ENCODE measurements at regions not wholly inside any gene's neighbourhood (a gene's known extent, or its start where the extent isn't known, plus 50 kb on each side); places are given as distances from the start of the nearest gene placed in this dataset.

- no peak for DNase-seq
These were observed 631.2 kb upstream of the EPHA7 start for GRCh38 chr6:94050515-94050914.

GRCh38 chr6:94049001-94049400, 629.6 kb upstream of the EPHA7 start:
- DNase-seq, result no peak

- no peak for DNase-seq
These were observed 625.9 kb upstream of the EPHA7 start for GRCh38 chr6:94045099-94045829.

- DNase-seq, result no peak
These were observed 622.8 kb upstream of the EPHA7 start for GRCh38 chr6:94041945-94042709.

- DNase-seq, result no peak
These were observed 616.7 kb upstream of the EPHA7 start for GRCh38 chr6:94036024-94036423.

GRCh38 chr6:94027374-94027773, 608.0 kb upstream of the EPHA7 start:
- no peak for DNase-seq

GRCh38 chr6:94026575-94026974, 607.2 kb upstream of the EPHA7 start:
- DNase-seq, result no peak

- DNase-seq, result no peak
These were observed 586.5 kb upstream of the EPHA7 start for GRCh38 chr6:94005835-94006234.

- DNase-seq, result no peak
These were observed 573.6 kb upstream of the EPHA7 start for GRCh38 chr6:93992976-93993375.

- no peak for DNase-seq
These were observed 570.3 kb upstream of the EPHA7 start for GRCh38 chr6:93989630-93990029.

GRCh38 chr6:93985953-93986352, 566.6 kb upstream of the EPHA7 start:
- no peak for DNase-seq

- no peak for DNase-seq
These were observed 555.8 kb upstream of the EPHA7 start for GRCh38 chr6:93975159-93975558.

- DNase-seq, result no peak
These were observed 555.0 kb upstream of the EPHA7 start for GRCh38 chr6:93974332-93974731.

- no peak for DNase-seq
These were observed 553.4 kb upstream of the EPHA7 start for GRCh38 chr6:93972791-93973190.

- no peak for DNase-seq
These were observed 551.3 kb upstream of the EPHA7 start for GRCh38 chr6:93970684-93971083.

- no peak for DNase-seq
These were observed 548.8 kb upstream of the EPHA7 start for GRCh38 chr6:93968126-93968525.

GRCh38 chr6:93964926-93965325, 545.6 kb upstream of the EPHA7 start:
- DNase-seq, result no peak

GRCh38 chr6:93964321-93964720, 545.0 kb upstream of the EPHA7 start:
- DNase-seq, result no peak

GRCh38 chr6:93962566-93962965, 543.2 kb upstream of the EPHA7 start:
- DNase-seq, result no peak

GRCh38 chr6:93954584-93954983, 535.2 kb upstream of the EPHA7 start:
- DNase-seq, result no peak

GRCh38 chr6:93943661-93944060, 524.3 kb upstream of the EPHA7 start:
- DNase-seq, result no peak

GRCh38 chr6:93940381-93940780, 521.0 kb upstream of the EPHA7 start:
- no peak for DNase-seq

GRCh38 chr6:93932175-93932574, 512.8 kb upstream of the EPHA7 start:
- no peak for DNase-seq

GRCh38 chr6:93927731-93928130, 508.4 kb upstream of the EPHA7 start:
- no peak for DNase-seq

GRCh38 chr6:93919365-93919764, 500.0 kb upstream of the EPHA7 start:
- DNase-seq, result no peak

Measured in right hindlimb (tissue), 1 donor.